NCI-H524 (cell line): ENCODE measurements at regions not wholly inside any gene's neighbourhood (a gene's known extent, or its start where the extent isn't known, plus 50 kb on each side); places are given as distances from the start of the nearest gene placed in this dataset.
"Not testable (repeated sequence)": the region's sequence is repeated elsewhere in the genome, so short reads cannot be mapped to it uniquely, and the experiment has no call there.

ENCODE experiments used
- DNase-seq, 2 experiments: peaks; one replicate each; lab custom pipeline; 2025; lab: John Stamatoyannopoulos, UW

DNA sequence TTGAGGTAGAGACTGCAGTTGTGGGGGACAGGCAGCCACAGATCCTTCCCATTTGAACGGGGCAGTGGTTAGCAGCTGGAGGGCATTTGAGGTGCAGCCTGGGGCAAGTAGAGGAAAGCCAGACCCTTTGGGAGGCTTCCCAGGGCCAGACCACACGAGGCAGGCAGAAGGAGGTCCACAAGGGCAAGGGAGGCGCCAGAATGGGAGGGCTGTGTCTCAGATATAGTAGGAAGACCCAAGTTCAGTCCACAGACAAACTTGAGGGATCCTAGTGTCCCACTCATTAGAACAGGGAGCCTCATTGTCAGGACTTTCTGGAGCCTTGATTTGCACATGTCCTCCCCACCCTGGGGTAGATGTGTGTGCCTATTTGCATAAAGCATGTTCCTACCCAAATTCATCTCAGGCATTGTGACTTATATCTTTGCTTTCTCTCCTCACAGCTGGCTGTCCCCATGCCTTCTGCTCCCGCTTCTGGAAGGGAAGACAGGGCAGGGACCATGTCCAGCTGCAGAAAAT is 166.0 kb downstream of the VEGFA start:
- DNase-seq = no peak

GRCh38 chr6:43934803-43935602 is 165.0 kb downstream of the VEGFA start:
- DNase-seq = no peak

- no peak for DNase-seq
Measured at GRCh38 chr6:43934183-43934802, 164.3 kb downstream of the VEGFA start.

GRCh38 chr6:43933148-43933885 is 163.3 kb downstream of the VEGFA start:
- no peak for DNase-seq

DNA sequence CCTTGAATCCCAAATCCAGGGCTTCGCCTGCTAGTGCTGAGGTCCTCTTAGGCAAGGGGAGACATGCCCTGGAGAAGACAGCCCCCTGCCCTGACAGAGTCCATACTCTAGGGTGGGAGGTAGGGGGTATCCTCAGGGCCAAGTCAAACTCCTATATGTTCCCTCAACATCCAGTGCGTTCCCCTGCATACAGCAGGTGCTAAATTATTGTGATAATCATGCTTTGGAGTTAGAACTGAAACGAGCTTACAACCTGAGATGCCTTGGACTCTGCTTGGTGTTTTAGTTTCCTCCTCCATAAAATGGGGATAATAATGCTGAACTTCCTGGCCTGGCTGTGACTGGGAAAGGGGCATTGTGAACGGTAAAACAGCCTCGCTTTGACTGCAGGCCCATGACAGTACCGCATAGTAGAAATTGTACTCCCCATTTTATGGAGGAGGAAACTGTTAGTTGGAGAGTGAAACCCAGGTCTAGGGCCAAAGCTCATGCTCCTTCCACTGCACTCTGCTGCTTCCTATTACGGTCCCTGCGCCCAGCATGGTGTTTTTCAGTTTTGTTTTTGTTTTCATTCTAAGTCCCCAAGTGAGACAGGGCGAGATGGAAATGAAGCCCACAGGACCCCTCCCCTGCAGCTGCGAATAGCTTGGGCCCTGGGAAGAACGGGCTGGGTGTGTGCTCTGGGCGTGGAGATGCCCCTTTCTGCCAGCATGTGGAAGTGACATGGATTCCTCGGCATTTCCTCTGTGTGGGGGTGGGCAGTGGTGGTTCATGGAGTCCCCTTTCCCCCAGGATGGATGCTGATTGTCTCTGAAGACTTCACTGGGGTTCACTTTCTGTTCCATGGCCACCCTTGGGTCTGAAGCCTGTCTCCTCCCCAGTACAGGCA is 162.5 kb downstream of the VEGFA start:
- DNase-seq = no peak

GRCh38 chr6:43931201-43931600 is 161.2 kb downstream of the VEGFA start:
- DNase-seq = no peak

DNA sequence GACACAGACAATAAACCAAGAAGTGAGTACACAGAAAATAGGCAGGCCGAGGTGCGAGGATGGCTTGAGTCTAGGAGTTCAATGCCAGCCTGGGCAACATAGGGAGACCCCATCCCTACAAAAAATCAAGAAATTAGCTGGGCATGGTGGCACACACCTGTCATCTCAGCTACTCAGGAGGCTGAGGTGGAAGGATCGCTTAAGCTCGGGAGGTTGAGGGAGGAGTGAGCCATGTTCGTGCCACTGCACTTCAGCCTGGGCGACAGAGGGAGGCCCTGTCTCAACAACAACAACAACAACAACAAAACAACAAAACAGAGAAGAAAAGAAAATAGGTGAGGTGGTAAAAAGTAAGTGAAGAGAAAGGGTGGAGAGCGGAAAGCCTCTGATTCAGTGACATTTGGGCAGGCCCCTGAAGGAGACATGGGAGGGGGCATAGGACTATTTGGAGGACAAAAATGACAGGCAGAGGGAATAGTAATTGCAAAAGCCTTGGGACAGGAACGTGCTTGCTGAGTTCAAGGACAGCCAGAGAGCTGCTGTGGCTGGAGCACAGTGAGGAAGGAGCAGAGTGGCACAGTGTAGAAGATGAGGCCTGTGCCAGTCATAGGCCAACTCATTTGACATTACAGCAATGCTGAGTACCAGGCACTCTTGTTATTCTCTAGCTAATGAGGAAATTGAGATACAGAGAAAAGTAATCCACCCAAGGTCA is 160.6 kb downstream of the VEGFA start:
- no peak for DNase-seq

GRCh38 chr6:43929511-43929910 is 159.5 kb downstream of the VEGFA start:
- DNase-seq = no peak

GRCh38 chr6:43927532-43928210 is 157.7 kb downstream of the VEGFA start:
- no peak for DNase-seq

- DNase-seq = peak; percentile 27 to 84
Measured at GRCh38 chr6:43926634-43927531, 156.9 kb downstream of the VEGFA start.

DNA sequence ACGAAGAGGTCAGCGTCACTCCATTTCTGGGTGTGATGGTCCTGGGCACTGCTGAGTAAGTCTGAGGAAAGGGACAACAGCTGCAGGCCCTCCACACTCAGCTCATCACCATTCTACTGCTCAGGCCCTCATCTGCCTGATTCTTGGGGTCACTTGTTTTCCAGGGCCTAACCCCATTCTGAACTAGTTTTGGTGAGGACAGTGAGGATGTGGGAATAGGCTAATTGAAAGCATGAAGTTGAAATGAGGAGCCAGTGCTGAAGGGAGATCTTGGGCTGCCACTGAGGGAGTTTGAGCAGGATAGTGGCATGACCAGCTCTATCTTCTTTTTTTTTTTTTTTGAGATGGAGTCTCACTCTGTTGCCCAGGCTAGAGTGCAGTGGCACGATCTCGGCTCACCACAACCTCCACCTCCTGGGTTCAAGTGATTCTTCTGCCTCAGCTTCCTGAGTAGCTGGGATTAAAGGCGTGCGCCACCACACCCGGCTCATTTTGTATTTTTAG is 155.7 kb downstream of the VEGFA start:
- not testable (repeated sequence) for DNase-seq

GRCh38 chr6:43924222-43924702 is 154.3 kb downstream of the VEGFA start:
- DNase-seq = no peak

- no peak for DNase-seq
Measured at GRCh38 chr6:43923376-43924221, 153.6 kb downstream of the VEGFA start.

DNA sequence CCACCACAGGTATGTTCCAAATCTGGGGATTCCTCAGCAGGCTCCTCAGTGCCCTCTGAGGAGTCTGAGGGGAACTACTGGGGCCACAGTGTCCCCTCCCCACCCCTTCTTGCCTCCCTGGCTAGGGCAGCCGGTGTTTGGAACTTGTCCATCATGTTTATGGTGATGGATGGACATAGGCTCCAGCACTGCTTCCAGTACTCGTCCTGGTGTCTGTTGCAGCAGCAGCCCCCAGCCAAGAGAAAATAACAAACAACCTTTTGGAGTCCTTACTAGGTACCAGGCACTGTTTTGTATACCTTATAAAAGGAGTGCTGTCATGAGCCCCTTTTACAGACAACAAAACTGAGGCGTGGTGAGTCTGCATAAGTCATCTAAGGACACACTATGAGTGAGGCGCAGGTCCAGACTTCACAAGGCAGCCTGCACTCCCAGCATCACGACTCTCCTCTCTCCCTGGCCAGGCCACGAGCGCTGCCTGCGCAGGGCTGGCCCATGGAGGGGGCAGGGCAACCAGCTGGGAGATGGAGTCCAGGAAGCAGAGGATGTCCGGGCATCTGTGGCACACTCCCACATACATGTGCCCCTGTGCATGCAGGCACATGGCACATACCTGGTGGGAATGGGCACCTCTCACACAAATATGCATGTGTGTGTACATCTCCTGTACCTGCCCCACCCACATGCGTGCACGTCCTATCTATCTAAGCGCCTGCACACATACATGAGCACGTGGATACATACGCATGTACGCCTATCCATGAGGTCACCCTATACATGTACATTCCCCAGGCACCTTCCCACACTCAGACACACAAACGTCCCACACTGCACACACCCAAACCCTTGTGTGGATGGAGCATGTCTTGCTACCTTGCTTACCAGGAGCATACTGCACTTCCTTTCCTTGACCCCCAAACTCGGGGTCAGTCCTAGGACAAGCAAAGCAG is 152.7 kb downstream of the VEGFA start:
- DNase-seq = no peak

DNA sequence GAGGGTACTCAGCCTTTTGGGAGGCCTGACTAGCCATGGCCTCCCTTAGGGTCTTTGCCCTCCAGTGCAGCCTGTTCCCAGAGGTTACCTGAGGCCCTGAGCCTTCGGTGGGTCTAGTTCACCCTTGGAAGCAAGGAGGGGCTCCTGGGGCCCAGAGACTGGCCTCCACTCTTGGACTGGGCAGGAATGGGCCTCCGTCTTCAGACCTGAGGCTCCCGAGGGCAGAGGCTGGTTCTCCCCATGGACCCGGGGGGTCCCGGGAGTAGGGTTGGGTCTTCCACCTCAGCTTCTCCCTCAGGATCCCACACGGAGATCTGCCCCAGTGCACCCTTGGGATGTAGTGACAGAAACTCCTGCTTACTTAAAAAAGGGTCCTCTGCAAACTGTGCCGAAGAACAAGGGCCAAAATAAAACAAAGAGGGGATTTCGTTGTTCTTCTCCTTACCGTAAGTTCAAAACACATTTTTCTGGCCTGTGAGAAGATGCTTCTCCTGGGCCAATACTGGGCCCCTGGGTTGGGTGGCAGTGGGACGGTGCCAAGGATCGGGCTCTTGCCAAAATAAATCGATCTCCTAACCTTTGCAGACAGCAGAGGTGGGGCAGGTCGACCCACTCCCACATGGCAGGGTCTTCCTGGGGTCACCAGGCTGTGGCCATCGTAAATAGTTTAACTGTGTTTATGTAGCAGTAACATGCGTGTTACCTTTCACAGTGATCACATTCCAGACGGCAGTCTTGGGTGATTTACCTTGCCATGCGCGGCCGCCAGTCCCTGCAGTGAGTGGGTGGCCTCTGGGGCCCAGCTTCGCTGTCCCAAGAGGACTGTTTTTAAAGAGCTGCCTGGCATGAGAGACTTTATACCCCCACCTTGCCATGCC is 151.8 kb downstream of the VEGFA start:
- DNase-seq = no peak

DNA sequence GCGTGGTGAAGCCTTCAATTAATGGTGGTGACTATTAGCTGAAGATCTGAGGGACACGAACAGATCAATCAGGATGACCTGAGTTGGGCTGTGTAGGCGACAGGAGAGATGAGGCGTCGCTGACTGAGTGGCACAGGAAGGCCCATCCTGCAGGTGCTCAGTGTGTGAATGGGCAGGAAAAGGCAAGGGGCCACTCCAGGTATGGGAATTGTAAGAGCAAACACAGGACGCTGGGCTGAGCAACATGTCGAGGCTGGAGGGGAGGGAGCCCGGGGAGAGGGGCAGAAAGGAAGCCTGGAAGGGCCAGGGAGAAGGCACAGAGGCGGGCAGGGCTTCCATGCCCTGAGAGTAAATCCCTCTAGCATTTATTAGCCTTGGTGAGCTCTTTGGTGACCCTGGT is 151.0 kb downstream of the VEGFA start:
- DNase-seq = no peak
